ENCODE measurements at regions not wholly inside any gene's neighbourhood (a gene's known extent, or its start where the extent isn't known, plus 50 kb on each side); places are given as distances from the start of the nearest gene placed in this dataset.

DNA sequence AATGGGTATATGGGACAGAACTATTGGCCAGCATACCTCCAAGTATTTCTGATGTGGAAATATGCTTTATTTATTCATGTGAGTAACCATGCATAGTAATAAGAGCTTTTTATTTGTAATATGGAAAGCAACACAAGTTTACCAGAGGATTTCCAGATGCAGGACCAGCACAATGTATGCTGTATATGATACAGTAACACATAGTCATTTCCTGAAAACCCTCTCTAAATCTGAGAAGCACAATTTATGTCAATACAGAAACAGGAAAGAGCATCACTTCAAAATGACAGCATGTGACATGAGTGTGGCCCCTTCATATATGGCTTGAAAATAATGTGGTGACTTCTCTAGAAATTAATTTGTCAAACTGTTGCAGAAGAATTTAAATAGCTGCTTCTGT lies 1134.7 kb upstream of the ADGRL2 start:
- H3K4me3 ChIP-seq (ENCODE audit: low read depth in 1 of 2, low read length in 2 of 2): no peak overlapping the region
- no peaks in the 10 kb centered on the region for H3K27me3 ChIP-seq (ENCODE audit: control insufficient read depth in 1 of 2, insufficient read depth in 2 of 2, low read length in 2 of 2)
- no peaks in the 10 kb centered on the region for H3K4me1 ChIP-seq (ENCODE audit: insufficient read depth, low read length)
- no peak overlapping the region for H3K9ac ChIP-seq (ENCODE audit: low read length)
- H3K27ac ChIP-seq (ENCODE audit: low read depth, low read length): no peak overlapping the region
- no peaks in the 10 kb centered on the region for H3K36me3 ChIP-seq (ENCODE audit: insufficient read depth, low read length)
- H3K9me3 ChIP-seq (ENCODE audit: low read length): no peaks in the 10 kb centered on the region

DNA sequence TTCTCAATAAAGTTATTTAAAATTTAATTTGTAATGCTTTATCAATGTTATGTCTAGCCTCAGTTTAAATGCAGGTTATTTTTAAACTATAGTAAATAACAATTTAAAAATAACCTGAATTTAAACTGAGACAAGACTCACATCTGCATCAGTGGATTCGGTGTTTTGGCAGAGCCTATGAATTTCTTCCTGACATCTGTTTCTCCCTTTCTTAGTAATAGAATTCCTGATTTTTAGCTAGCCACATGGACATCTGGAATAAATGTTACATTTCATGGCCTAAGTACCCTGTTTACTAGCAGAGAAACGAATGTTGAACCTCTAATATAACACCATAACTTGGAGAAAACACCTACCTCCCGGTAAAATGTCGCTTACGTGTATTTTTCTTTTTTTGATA lies 1141.6 kb upstream of the ADGRL2 start:
- Histone ChIP-seq H3K36me3 (ENCODE audit: insufficient read depth, low read length) (no peaks in the 10 kb centered on the region), H3K4me1 (ENCODE audit: insufficient read depth, low read length) (peaks cover 3% of the 10 kb centered on the region), H3K4me3 (ENCODE audit: low read depth in 1 of 2, low read length in 2 of 2) (no peak overlapping the region), H3K27ac (ENCODE audit: low read depth, low read length) (no peak overlapping the region), H3K27me3 (ENCODE audit: control insufficient read depth in 1 of 2, insufficient read depth in 2 of 2, low read length in 2 of 2) (no peaks in the 10 kb centered on the region), H3K9ac (ENCODE audit: low read length) (no peak overlapping the region), H3K9me3 (ENCODE audit: low read length) (no peaks in the 10 kb centered on the region)

DNA sequence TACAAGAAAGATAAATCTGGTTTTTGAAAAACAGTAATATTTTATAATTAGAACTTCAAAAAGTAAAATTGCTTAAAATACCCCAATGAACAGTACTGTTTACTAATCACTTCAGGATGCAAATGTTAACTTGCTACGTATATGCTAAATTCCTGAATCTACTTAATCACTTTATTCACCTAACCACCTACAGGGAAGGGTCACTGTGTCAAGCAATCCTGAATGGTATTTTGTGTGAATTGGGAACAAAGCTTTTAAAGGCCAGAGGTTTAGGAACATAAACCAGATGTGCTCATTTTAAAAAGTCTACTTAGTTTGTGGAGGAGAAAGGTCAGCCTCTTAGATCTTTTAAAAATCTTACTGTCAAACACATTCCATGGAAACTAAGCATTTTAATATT lies 1143.0 kb upstream of the ADGRL2 start:
- Histone ChIP-seq H3K4me3 (ENCODE audit: low read depth in 1 of 2, low read length in 2 of 2) (no peak overlapping the region), H3K9ac (ENCODE audit: low read length) (no peak overlapping the region), H3K9me3 (ENCODE audit: low read length) (no peaks in the 10 kb centered on the region), H3K4me1 (ENCODE audit: insufficient read depth, low read length) (peaks cover 3% of the 10 kb centered on the region), H3K27ac (ENCODE audit: low read depth, low read length) (no peak overlapping the region), H3K36me3 (ENCODE audit: insufficient read depth, low read length) (no peaks in the 10 kb centered on the region), H3K27me3 (ENCODE audit: control insufficient read depth in 1 of 2, insufficient read depth in 2 of 2, low read length in 2 of 2) (no peaks in the 10 kb centered on the region)

DNA sequence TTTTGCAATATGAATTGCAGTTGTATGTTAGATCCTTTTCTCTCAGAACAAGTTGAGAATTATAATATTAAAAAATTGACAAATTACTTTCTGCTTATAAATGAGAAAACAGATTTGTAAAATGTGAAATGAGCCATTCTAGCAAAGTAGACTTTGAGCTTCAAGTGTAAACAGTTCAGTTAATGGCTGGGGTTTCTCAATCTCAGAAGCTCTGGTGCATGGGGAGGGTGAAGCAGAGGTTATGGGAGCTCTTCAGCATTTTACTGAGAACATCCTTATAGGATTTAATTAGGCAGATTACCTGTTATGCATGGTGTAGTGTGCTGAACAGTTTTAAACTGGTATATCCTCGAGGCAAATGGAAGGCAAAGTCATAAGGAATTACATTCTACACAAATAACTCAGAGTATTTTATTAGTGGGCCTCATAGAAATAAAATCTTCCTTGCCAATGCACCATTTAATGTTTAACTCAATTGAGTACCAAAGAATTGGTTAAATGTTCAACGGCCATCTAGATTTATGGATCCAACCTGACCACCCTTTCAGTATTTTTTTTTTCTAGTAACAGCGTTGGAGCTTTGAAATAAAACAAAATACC lies 1143.6 kb upstream of the ADGRL2 start:
- Histone ChIP-seq H3K27ac (ENCODE audit: low read depth, low read length) (no peak overlapping the region), H3K4me1 (ENCODE audit: insufficient read depth, low read length) (peaks cover 3% of the 10 kb centered on the region), H3K9ac (ENCODE audit: low read length) (no peak overlapping the region), H3K4me3 (ENCODE audit: low read depth in 1 of 2, low read length in 2 of 2) (no peak overlapping the region), H3K27me3 (ENCODE audit: control insufficient read depth in 1 of 2, insufficient read depth in 2 of 2, low read length in 2 of 2) (no peaks in the 10 kb centered on the region), H3K9me3 (ENCODE audit: low read length) (no peaks in the 10 kb centered on the region), H3K36me3 (ENCODE audit: insufficient read depth, low read length) (no peaks in the 10 kb centered on the region)

DNA sequence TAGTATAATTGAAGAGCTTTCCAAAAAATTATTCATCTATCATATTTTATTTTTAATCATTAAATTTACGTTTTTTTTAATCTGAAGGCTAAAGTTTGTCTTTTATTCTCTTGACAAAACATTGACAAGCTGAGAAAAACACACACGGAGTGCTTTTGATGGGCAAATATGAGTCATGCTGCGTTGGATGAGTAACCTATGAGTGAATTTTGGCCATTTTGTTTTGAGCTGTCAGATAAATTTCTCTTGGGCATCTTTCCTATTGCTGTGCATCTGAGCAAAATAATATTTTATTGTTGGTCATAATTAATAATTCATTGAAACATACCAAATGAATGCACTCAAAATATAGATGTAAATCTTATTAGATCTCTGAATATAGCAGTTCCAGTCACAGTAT lies 1144.1 kb upstream of the ADGRL2 start:
- H3K4me3 ChIP-seq (ENCODE audit: low read depth in 1 of 2, low read length in 2 of 2): no peak overlapping the region
- H3K9ac ChIP-seq (ENCODE audit: low read length): no peak overlapping the region
- H3K27me3 ChIP-seq (ENCODE audit: control insufficient read depth in 1 of 2, insufficient read depth in 2 of 2, low read length in 2 of 2): no peaks in the 10 kb centered on the region
- no peaks in the 10 kb centered on the region for H3K36me3 ChIP-seq (ENCODE audit: insufficient read depth, low read length)
- no peak overlapping the region for H3K27ac ChIP-seq (ENCODE audit: low read depth, low read length)
- no peaks in the 10 kb centered on the region for H3K9me3 ChIP-seq (ENCODE audit: low read length)
- peaks cover 3% of the 10 kb centered on the region for H3K4me1 ChIP-seq (ENCODE audit: insufficient read depth, low read length)

DNA sequence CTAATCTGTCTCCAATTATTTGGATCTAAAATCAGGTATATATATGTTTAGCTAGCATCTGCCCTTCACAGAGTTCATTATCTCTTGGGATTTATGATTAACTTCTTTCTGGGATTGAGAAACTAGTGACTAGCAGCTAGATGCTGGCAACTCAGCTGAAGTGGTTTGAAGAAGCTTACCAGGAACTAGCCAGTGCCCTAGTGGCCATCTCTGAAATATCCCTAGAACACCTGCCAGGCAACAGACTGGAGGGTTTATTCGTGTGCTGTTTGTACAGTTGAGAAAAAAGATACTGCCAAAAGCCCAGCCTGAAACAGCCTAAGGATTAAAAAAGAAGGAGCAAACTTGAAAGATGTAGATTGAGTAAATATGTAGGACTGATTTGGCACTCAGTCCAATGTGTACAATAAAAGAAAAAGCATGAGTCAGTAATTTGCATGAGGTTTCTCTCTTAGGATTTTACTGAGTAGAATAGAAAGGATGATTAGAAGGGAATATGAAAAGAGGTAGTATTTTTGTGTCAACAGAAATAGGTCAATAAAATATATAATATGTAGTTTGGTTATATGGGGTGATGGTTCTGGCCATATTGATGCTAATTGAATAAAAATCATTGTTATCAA lies 1144.6 kb upstream of the ADGRL2 start:
- H3K36me3 ChIP-seq (ENCODE audit: insufficient read depth, low read length): no peaks in the 10 kb centered on the region

DNA sequence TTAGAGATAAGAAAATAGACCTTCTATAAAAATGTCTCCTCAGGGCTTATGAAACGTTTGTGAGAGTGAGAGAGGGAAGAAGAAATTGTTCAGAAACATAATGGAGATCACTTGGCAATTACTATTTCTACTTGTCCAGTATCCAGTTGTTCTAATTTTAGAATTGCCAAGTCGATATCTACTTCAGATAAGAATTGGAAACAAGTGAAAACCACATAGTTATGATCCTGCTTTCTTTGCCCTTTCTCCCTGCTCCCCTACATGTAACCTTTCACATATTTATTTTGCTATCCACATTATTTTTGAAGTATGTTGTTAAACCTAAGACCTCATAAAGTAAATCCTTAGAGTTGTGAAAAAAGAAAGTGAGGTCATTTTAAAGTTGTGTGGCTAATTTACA lies 1154.7 kb upstream of the ADGRL2 start:
- no peak overlapping the region for H3K4me3 ChIP-seq (ENCODE audit: low read depth in 1 of 2, low read length in 2 of 2)
- no peaks in the 10 kb centered on the region for H3K4me1 ChIP-seq (ENCODE audit: insufficient read depth, low read length)
- no peaks in the 10 kb centered on the region for H3K27me3 ChIP-seq (ENCODE audit: control insufficient read depth in 1 of 2, insufficient read depth in 2 of 2, low read length in 2 of 2)
- H3K27ac ChIP-seq (ENCODE audit: low read depth, low read length): no peak overlapping the region
- no peak overlapping the region for H3K9ac ChIP-seq (ENCODE audit: low read length)
- H3K36me3 ChIP-seq (ENCODE audit: insufficient read depth, low read length): no peaks in the 10 kb centered on the region
- no peaks in the 10 kb centered on the region for H3K9me3 ChIP-seq (ENCODE audit: low read length)

More for the DNA sequence above, 1144.6 kb upstream of the ADGRL2 start:
- H3K27ac ChIP-seq (ENCODE audit: low read depth, low read length): no peak overlapping the region
- no peaks in the 10 kb centered on the region for H3K9me3 ChIP-seq (ENCODE audit: low read length)
- no peaks in the 10 kb centered on the region for H3K27me3 ChIP-seq (ENCODE audit: control insufficient read depth in 1 of 2, insufficient read depth in 2 of 2, low read length in 2 of 2)
- H3K4me1 ChIP-seq (ENCODE audit: insufficient read depth, low read length): peaks cover 3% of the 10 kb centered on the region
- H3K4me3 ChIP-seq (ENCODE audit: low read depth in 1 of 2, low read length in 2 of 2): no peak overlapping the region
- no peak overlapping the region for H3K9ac ChIP-seq (ENCODE audit: low read length)

DNA sequence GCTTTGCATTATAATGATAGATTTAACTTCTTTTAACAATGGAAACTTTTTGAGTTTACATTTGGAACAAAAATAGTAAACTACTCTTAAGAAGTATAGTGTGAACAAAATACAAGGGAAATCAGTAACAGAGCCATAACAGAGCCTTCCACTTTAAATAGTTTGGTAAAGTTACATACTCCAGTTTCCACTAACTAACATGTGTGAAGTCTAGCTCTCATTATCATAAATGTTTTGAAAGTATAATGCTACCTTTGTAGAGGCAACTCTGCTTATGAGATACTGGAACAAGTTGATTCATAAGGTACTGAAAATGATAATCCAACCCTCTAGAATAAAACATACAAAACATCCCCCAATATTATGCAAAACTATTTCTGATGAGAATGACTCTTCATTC lies 1155.1 kb upstream of the ADGRL2 start:
- no peaks in the 10 kb centered on the region for H3K4me1 ChIP-seq (ENCODE audit: insufficient read depth, low read length)
- no peak overlapping the region for H3K27ac ChIP-seq (ENCODE audit: low read depth, low read length)

DNA sequence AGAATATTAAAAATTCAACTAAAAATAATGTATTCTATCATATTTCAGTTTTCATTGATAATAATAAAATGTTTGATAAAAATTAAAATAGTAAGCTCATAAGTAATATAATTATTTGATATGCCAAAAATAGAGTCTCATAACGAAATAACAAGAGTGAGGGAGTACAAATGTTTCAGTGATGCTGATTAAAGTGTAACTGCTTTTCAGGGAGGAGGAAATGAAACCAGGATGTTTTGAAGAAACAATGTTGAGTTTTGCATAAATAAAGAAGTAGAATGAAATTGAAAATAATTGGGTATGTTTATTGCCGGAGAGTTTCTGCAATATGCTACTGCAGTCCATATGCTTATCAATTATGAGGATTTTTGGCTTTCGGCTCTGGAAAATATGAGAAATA lies 1159.8 kb upstream of the ADGRL2 start:
- Histone ChIP-seq H3K27ac (ENCODE audit: low read depth, low read length) (no peak overlapping the region), H3K36me3 (ENCODE audit: insufficient read depth, low read length) (no peaks in the 10 kb centered on the region), H3K9me3 (ENCODE audit: low read length) (no peaks in the 10 kb centered on the region)

More for the DNA sequence above, 1155.1 kb upstream of the ADGRL2 start:
- Histone ChIP-seq H3K36me3 (ENCODE audit: insufficient read depth, low read length) (no peaks in the 10 kb centered on the region), H3K27me3 (ENCODE audit: control insufficient read depth in 1 of 2, insufficient read depth in 2 of 2, low read length in 2 of 2) (no peaks in the 10 kb centered on the region), H3K9me3 (ENCODE audit: low read length) (no peaks in the 10 kb centered on the region), H3K4me3 (ENCODE audit: low read depth in 1 of 2, low read length in 2 of 2) (no peak overlapping the region), H3K9ac (ENCODE audit: low read length) (no peak overlapping the region)

DNA sequence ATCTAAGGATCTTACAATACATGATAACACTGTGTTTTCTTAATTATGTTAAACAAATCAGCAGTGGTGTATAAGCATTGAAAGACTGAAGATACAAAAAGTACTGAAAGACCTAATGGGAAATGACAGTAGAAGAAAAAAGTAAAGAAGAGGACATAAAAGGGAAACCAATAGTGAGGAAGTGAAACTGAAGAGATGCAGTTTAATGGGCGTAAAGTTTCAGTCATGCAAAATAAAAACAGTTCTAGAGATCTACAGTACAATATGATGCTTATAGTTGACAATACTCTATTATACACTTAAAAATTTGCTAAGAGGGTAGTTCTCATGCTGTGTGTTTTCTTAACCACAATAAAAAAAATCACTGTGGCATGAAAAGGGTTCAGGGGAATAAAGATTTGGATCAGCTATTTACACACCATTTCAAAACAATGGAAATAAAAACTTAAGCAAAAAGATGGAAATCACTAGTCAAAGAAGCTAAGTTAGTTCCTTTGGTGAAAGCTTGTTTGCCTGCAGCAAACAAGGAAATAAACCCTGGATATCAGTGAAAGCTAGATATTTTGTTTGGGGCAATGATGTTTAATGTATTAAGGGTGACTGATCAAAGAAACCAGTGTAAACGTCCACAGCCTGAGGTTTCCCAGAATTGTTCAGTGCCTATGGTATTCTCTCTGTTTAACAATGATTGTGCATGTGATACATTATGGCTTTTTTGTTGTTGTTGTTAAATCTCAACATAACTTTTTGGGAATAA lies 1160.8 kb upstream of the ADGRL2 start:
- Histone ChIP-seq H3K9me3 (ENCODE audit: low read length) (no peaks in the 10 kb centered on the region), H3K27ac (ENCODE audit: low read depth, low read length) (no peak overlapping the region), H3K36me3 (ENCODE audit: insufficient read depth, low read length) (no peaks in the 10 kb centered on the region), H3K9ac (ENCODE audit: low read length) (no peak overlapping the region), H3K4me3 (ENCODE audit: low read depth in 1 of 2, low read length in 2 of 2) (no peak overlapping the region), H3K27me3 (ENCODE audit: control insufficient read depth in 1 of 2, insufficient read depth in 2 of 2, low read length in 2 of 2) (no peaks in the 10 kb centered on the region), H3K4me1 (ENCODE audit: insufficient read depth, low read length) (no peaks in the 10 kb centered on the region)

More for the DNA sequence above, 1159.8 kb upstream of the ADGRL2 start:
- Histone ChIP-seq H3K9ac (ENCODE audit: low read length) (no peak overlapping the region), H3K27me3 (ENCODE audit: control insufficient read depth in 1 of 2, insufficient read depth in 2 of 2, low read length in 2 of 2) (no peaks in the 10 kb centered on the region), H3K4me3 (ENCODE audit: low read depth in 1 of 2, low read length in 2 of 2) (no peak overlapping the region), H3K4me1 (ENCODE audit: insufficient read depth, low read length) (no peaks in the 10 kb centered on the region)

DNA sequence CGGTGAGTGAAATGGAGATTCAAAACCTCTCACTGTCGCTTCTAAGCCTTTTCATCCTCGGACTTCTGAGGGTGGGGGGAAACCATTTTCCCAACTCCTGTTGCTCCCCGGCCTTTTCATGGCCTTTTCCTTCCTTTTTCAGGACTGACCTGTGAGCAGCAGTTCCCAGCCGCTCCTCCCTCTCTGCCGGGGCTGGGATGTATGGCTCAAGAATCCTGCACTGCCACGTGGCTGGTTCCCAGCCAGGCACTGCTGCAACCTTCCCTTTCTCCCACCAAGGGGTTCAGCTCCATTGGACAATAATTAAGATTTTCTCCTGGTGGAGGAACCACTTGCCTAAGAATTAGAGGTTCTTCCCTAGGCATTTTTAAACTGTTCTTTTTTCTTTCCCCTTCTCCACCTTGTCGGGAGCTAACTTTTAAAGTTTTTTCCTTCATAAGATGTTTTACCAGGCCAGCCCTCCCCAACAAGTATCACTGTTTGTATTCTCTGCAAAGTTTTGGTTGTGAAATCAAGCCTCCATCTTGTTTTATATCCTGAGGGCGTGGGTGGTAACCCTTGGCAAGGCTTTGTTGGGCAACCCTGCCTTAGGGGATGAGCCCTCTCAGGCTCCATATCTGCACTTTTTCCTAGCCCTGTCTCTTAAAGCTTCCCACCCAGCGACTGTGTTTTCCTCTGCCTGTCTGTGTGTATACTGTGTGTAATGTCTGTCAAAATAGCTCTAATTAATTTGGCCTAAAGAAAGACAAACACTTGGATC lies 1166.6 kb upstream of the ADGRL2 start:
- H3K4me1 ChIP-seq (ENCODE audit: insufficient read depth, low read length): no peaks in the 10 kb centered on the region
- no peak overlapping the region for H3K9ac ChIP-seq (ENCODE audit: low read length)
- no peaks in the 10 kb centered on the region for H3K9me3 ChIP-seq (ENCODE audit: low read length)
- H3K27ac ChIP-seq (ENCODE audit: low read depth, low read length): no peak overlapping the region
- no peaks in the 10 kb centered on the region for H3K36me3 ChIP-seq (ENCODE audit: insufficient read depth, low read length)
- H3K4me3 ChIP-seq (ENCODE audit: low read depth in 1 of 2, low read length in 2 of 2): no peak overlapping the region
- H3K27me3 ChIP-seq (ENCODE audit: control insufficient read depth in 1 of 2, insufficient read depth in 2 of 2, low read length in 2 of 2): no peaks in the 10 kb centered on the region
